ENCODE measurements at regions not wholly inside any gene's neighbourhood (a gene's known extent, or its start where the extent isn't known, plus 50 kb on each side); places are given as distances from the start of the nearest gene placed in this dataset.

GRCh38 chr15:92565351-92566125, 90.0 kb downstream of the FAM174B start:
- H3K4me1 ChIP-seq, result no peaks in the 10 kb centered on the region
- 66% methylated on average over 4 of the region's 5 CpGs for WGBS
- H3K36me3 ChIP-seq, result no peaks in the 10 kb centered on the region
- H3K4me3 ChIP-seq, result no peak overlapping the region
- DNase-seq (ENCODE audit: low spot score in 2 of 2), result no peak
- no peaks in the 10 kb centered on the region for H3K9me3 ChIP-seq
- no peak for TF ChIP-seq CTCF (IDR thresholded peaks at IDR 0.05)
- H3K27me3 ChIP-seq, result peaks cover 4% of the 10 kb centered on the region
- H3K27ac ChIP-seq, result no peak overlapping the region

GRCh38 chr15:92561754-92562153, 93.8 kb downstream of the FAM174B start:
- no peak for TF ChIP-seq CTCF (IDR thresholded peaks at IDR 0.05)
- TF ChIP-seq POLR2AphosphoS5 (IDR thresholded peaks at IDR 0.05), result no peak
- no peak for TF ChIP-seq EP300 (IDR thresholded peaks at IDR 0.05)
- H3K4me3 ChIP-seq, result no peak overlapping the region
- H3K9me3 ChIP-seq, result no peaks in the 10 kb centered on the region
- no peak overlapping the region for H3K27ac ChIP-seq
- 84% methylated on average over 5 of the region's 5 CpGs for WGBS
- no peak for DNase-seq (ENCODE audit: low spot score in 2 of 2)
- no peaks in the 10 kb centered on the region for H3K36me3 ChIP-seq
- no peaks in the 10 kb centered on the region for H3K4me1 ChIP-seq
- peaks cover 3% of the 10 kb centered on the region for H3K27me3 ChIP-seq

- Histone ChIP-seq H3K36me3 (no peaks in the 10 kb centered on the region), H3K27ac (no peak overlapping the region), H3K9me3 (no peaks in the 10 kb centered on the region), H3K27me3 (no peaks in the 10 kb centered on the region), H3K4me3 (no peak overlapping the region), H3K4me1 (no peaks in the 10 kb centered on the region)
- DNase-seq (ENCODE audit: low spot score in 2 of 2), result no peak
- TF ChIP-seq POLR2AphosphoS5 (IDR thresholded peaks at IDR 0.05), result no peak
- TF ChIP-seq POLR2A (IDR thresholded peaks at IDR 0.05), result no peak
- no peak for TF ChIP-seq EP300 (IDR thresholded peaks at IDR 0.05)
- TF ChIP-seq CTCF (IDR thresholded peaks at IDR 0.05), result no peak
- 84% methylated on average over 1 of the region's 1 CpG for WGBS
These were observed 102.3 kb downstream of the FAM174B start for GRCh38 chr15:92553317-92553716.

- Histone ChIP-seq H3K36me3 (no peaks in the 10 kb centered on the region), H3K4me3 (no peak overlapping the region), H3K4me1 (peaks cover 11% of the 10 kb centered on the region), H3K27me3 (peaks cover 7% of the 10 kb centered on the region), H3K9me3 (no peaks in the 10 kb centered on the region), H3K27ac (no peak overlapping the region)
- DNase-seq (ENCODE audit: low spot score in 2 of 2), result no peak
- no peak for TF ChIP-seq POLR2AphosphoS5 (IDR thresholded peaks at IDR 0.05)
- TF ChIP-seq POLR2A (IDR thresholded peaks at IDR 0.05), result no peak
- no peak for TF ChIP-seq EP300 (IDR thresholded peaks at IDR 0.05)
- no peak for TF ChIP-seq CTCF (IDR thresholded peaks at IDR 0.05)
These were observed 109.6 kb downstream of the FAM174B start for GRCh38 chr15:92545996-92546395.

- TF ChIP-seq POLR2A (IDR thresholded peaks at IDR 0.05) (no peak), EP300 (IDR thresholded peaks at IDR 0.05) (no peak), POLR2AphosphoS5 (IDR thresholded peaks at IDR 0.05) (no peak), CTCF (IDR thresholded peaks at IDR 0.05) (no peak)
- DNase-seq (ENCODE audit: low spot score in 2 of 2), result no peak
- Histone ChIP-seq H3K4me1 (peaks cover 11% of the 10 kb centered on the region), H3K27ac (no peak overlapping the region), H3K27me3 (peaks cover 7% of the 10 kb centered on the region), H3K36me3 (no peaks in the 10 kb centered on the region), H3K9me3 (no peaks in the 10 kb centered on the region), H3K4me3 (no peak overlapping the region)
- WGBS, result 25% methylated on average over 7 of the region's 7 CpGs
These were observed 114.0 kb downstream of the FAM174B start for GRCh38 chr15:92541291-92542200.
